Hindlimb muscle (tissue), 1 donor: ENCODE measurements at regions not wholly inside any gene's neighbourhood (a gene's known extent, or its start where the extent isn't known, plus 50 kb on each side); places are given as distances from the start of the nearest gene placed in this dataset.

Experiments
- DNase-seq: peaks from one replicate; pipeline ENCODE4 v3.0.0-alpha.2; 2013

GRCh38 chr14:86672080-86672479, 1142.1 kb downstream of the FLRT2 start:
- no peak for DNase-seq

GRCh38 chr14:86665975-86666374, 1136.0 kb downstream of the FLRT2 start:
- no peak for DNase-seq

GRCh38 chr14:86662334-86662733, 1132.4 kb downstream of the FLRT2 start:
- DNase-seq = no peak

GRCh38 chr14:86654558-86655184, 1124.7 kb downstream of the FLRT2 start:
- DNase-seq = no peak

- no peak for DNase-seq
Observed at GRCh38 chr14:86652526-86652925, 1122.6 kb downstream of the FLRT2 start.

GRCh38 chr14:86646696-86647690, 1117.0 kb downstream of the FLRT2 start:
- DNase-seq = no peak

GRCh38 chr14:86646125-86646524, 1116.2 kb downstream of the FLRT2 start:
- no peak for DNase-seq

GRCh38 chr14:86641310-86641709, 1111.4 kb downstream of the FLRT2 start:
- no peak for DNase-seq

GRCh38 chr14:86640288-86640687, 1110.3 kb downstream of the FLRT2 start:
- DNase-seq = no peak

- no peak for DNase-seq
Observed at GRCh38 chr14:86639666-86640065, 1109.7 kb downstream of the FLRT2 start.

- DNase-seq = no peak
Observed at GRCh38 chr14:86639146-86639545, 1109.2 kb downstream of the FLRT2 start.

- DNase-seq = no peak
Observed at GRCh38 chr14:86627080-86627479, 1097.1 kb downstream of the FLRT2 start.

- no peak for DNase-seq
Observed at GRCh38 chr14:86626530-86626929, 1096.6 kb downstream of the FLRT2 start.

- DNase-seq = no peak
Observed at GRCh38 chr14:86625637-86626036, 1095.7 kb downstream of the FLRT2 start.

GRCh38 chr14:86619726-86620125, 1089.8 kb downstream of the FLRT2 start:
- no peak for DNase-seq

GRCh38 chr14:86613786-86614185, 1083.8 kb downstream of the FLRT2 start:
- peak; percentile 16 for DNase-seq

GRCh38 chr14:86613126-86613525, 1083.2 kb downstream of the FLRT2 start:
- peak; percentile 32 for DNase-seq

- DNase-seq = no peak
Observed at GRCh38 chr14:86604561-86604960, 1074.6 kb downstream of the FLRT2 start.

- no peak for DNase-seq
Observed at GRCh38 chr14:86602263-86602662, 1072.3 kb downstream of the FLRT2 start.

- no peak for DNase-seq
Observed at GRCh38 chr14:86601813-86602212, 1071.9 kb downstream of the FLRT2 start.

GRCh38 chr14:86597279-86597678, 1067.3 kb downstream of the FLRT2 start:
- DNase-seq = no peak

- DNase-seq = no peak
Observed at GRCh38 chr14:86596024-86596423, 1066.1 kb downstream of the FLRT2 start.

GRCh38 chr14:86575141-86575540, 1045.2 kb downstream of the FLRT2 start:
- no peak for DNase-seq

- DNase-seq = no peak
Observed at GRCh38 chr14:86574778-86575129, 1044.8 kb downstream of the FLRT2 start.
